GM13976 (cell line): ENCODE measurements at regions not wholly inside any gene's neighbourhood (a gene's known extent, or its start where the extent isn't known, plus 50 kb on each side); places are given as distances from the start of the nearest gene placed in this dataset.

ENCODE experiments used
- DNase-seq: peaks from one replicate; pipeline ENCODE4 v3.0.0; 2012; ENCODE audit warnings: low spot score
- CTCF ChIP-seq: IDR thresholded peaks from 2 replicates; pipeline ENCODE4 v1.5.1; 2012; ENCODE audit warnings: borderline replicate concordance, mild to moderate bottlenecking; ENCODE audit not compliant: insufficient read depth; ENCODE audit errors: extremely low read depth, missing control alignments, control extremely low read depth
- in situ Hi-C: fragments of 300-500 bp; cut with MboI; formaldehyde crosslinking; loops from one replicate; pipeline ENCODE4 v1.12.0; 2022; ENCODE audit warnings: low sequenced_read_pairs, mixed read lengths, inconsistent platforms; ENCODE audit not compliant: unreplicated experiment

- DNase-seq = no peak
- TF ChIP-seq CTCF = no peak
- in situ Hi-C loops = no loop called here
Observed at GRCh38 chr11:88405853-88406252, 68.3 kb upstream of the CTSC start.

GRCh38 chr11:88404932-88405710 lies 67.6 kb upstream of the CTSC start:
- in situ Hi-C loops = no loop called here
- TF ChIP-seq CTCF = no peak

GRCh38 chr11:88404391-88404790 lies 66.9 kb upstream of the CTSC start:
- in situ Hi-C loops = no loop called here
- no peak for TF ChIP-seq CTCF
- no peak for DNase-seq

More at GRCh38 chr11:88404932-88405710, 67.6 kb upstream of the CTSC start:
- DNase-seq = no peak

GRCh38 chr11:88402784-88403183 lies 65.2 kb upstream of the CTSC start:
- in situ Hi-C loops = no loop called here
- TF ChIP-seq CTCF = no peak
- DNase-seq = no peak

- TF ChIP-seq CTCF = no peak
- in situ Hi-C loops = no loop called here
- no peak for DNase-seq
Observed at GRCh38 chr11:88402192-88402715, 64.7 kb upstream of the CTSC start.

GRCh38 chr11:88398791-88399570 lies 61.4 kb upstream of the CTSC start:
- in situ Hi-C loops = no loop called here
- DNase-seq = no peak
- no peak for TF ChIP-seq CTCF
